ENCODE measurements at regions not wholly inside any gene's neighbourhood (a gene's known extent, or its start where the extent isn't known, plus 50 kb on each side); places are given as distances from the start of the nearest gene placed in this dataset.

- no peaks in the 10 kb centered on the region for H3K9me3 Mint-ChIP-seq
- TF ChIP-seq CTCF (conservative IDR thresholded peaks at IDR 0.05) = no peak
- H3K4me3 Mint-ChIP-seq = no peak overlapping the region
- H3K27me3 Mint-ChIP-seq = no peaks in the 10 kb centered on the region
- H3K27ac Mint-ChIP-seq = no peak overlapping the region
- no peaks in the 10 kb centered on the region for H3K36me3 Mint-ChIP-seq
- H3K4me1 Mint-ChIP-seq (ENCODE audit: unreplicated experiment) = no peaks in the 10 kb centered on the region
- DNase-seq (ENCODE audit: extremely low spot score, unreplicated experiment) = no peak
These were observed 589.8 kb downstream of the INSC start for GRCh38 chr11:15704556-15704955.

- Mint-ChIP-seq H3K9me3 (no peaks in the 10 kb centered on the region), H3K27me3 (no peaks in the 10 kb centered on the region), H3K4me1 (ENCODE audit: unreplicated experiment) (peaks cover 5% of the 10 kb centered on the region), H3K36me3 (no peaks in the 10 kb centered on the region), H3K4me3 (no peak overlapping the region), H3K27ac (no peak overlapping the region)
- DNase-seq (ENCODE audit: extremely low spot score, unreplicated experiment) = no peak
- TF ChIP-seq CTCF (conservative IDR thresholded peaks at IDR 0.05) = no peak
These were observed 591.2 kb downstream of the INSC start for GRCh38 chr11:15705891-15706290.

GRCh38 chr11:15707194-15707593 is 592.5 kb downstream of the INSC start:
- no peak for DNase-seq (ENCODE audit: extremely low spot score, unreplicated experiment)
- no peaks in the 10 kb centered on the region for H3K36me3 Mint-ChIP-seq
- H3K4me3 Mint-ChIP-seq = no peak overlapping the region
- no peak overlapping the region for H3K27ac Mint-ChIP-seq
- TF ChIP-seq CTCF (conservative IDR thresholded peaks at IDR 0.05) = no peak
- H3K4me1 Mint-ChIP-seq (ENCODE audit: unreplicated experiment) = peaks cover 12% of the 10 kb centered on the region
- H3K9me3 Mint-ChIP-seq = no peaks in the 10 kb centered on the region
- H3K27me3 Mint-ChIP-seq = no peaks in the 10 kb centered on the region

- Mint-ChIP-seq H3K4me1 (ENCODE audit: unreplicated experiment) (peaks cover 12% of the 10 kb centered on the region), H3K36me3 (no peaks in the 10 kb centered on the region), H3K4me3 (no peak overlapping the region), H3K27me3 (no peaks in the 10 kb centered on the region), H3K9me3 (no peaks in the 10 kb centered on the region), H3K27ac (no peak overlapping the region)
- no peak for DNase-seq (ENCODE audit: extremely low spot score, unreplicated experiment)
- no peak for TF ChIP-seq CTCF (conservative IDR thresholded peaks at IDR 0.05)
These were observed 593.2 kb downstream of the INSC start for GRCh38 chr11:15707971-15708370.

GRCh38 chr11:15710580-15711275 is 596.0 kb downstream of the INSC start:
- no peak for DNase-seq (ENCODE audit: extremely low spot score, unreplicated experiment)
- H3K4me3 Mint-ChIP-seq = no peak overlapping the region
- no peak overlapping the region for H3K27ac Mint-ChIP-seq
- no peaks in the 10 kb centered on the region for H3K36me3 Mint-ChIP-seq
- TF ChIP-seq CTCF (conservative IDR thresholded peaks at IDR 0.05) = no peak
- H3K27me3 Mint-ChIP-seq = no peaks in the 10 kb centered on the region
- peaks cover 12% of the 10 kb centered on the region for H3K4me1 Mint-ChIP-seq (ENCODE audit: unreplicated experiment)
- H3K9me3 Mint-ChIP-seq = no peaks in the 10 kb centered on the region

GRCh38 chr11:15711311-15711710 is 596.6 kb downstream of the INSC start:
- H3K27ac Mint-ChIP-seq = no peak overlapping the region

More at GRCh38 chr11:15711311-15711710, 596.6 kb downstream of the INSC start:
- no peaks in the 10 kb centered on the region for H3K9me3 Mint-ChIP-seq
- peaks cover 12% of the 10 kb centered on the region for H3K4me1 Mint-ChIP-seq (ENCODE audit: unreplicated experiment)
- no peak overlapping the region for H3K4me3 Mint-ChIP-seq
- no peaks in the 10 kb centered on the region for H3K27me3 Mint-ChIP-seq
- H3K36me3 Mint-ChIP-seq = no peaks in the 10 kb centered on the region
- no peak for TF ChIP-seq CTCF (conservative IDR thresholded peaks at IDR 0.05)
- DNase-seq (ENCODE audit: extremely low spot score, unreplicated experiment) = no peak

All from type B pancreatic cell (in vitro differentiated cells).